GM23338 (cell line): ENCODE measurements at regions not wholly inside any gene's neighbourhood (a gene's known extent, or its start where the extent isn't known, plus 50 kb on each side); places are given as distances from the start of the nearest gene placed in this dataset.

ENCODE experiments used
- ATAC-seq: fragments of 200-7000 bp; cut with Tn5 transposase; 3 replicates; pipeline ENCODE4 v1.9.1; 2020
- DNase-seq: peaks from one replicate; pipeline ENCODE4 v3.0.0-alpha.2; 2015; ENCODE audit warnings: low spot score
- H2AFZ ChIP-seq: fragments of 200-600 bp; sonication (generic); 2 replicates; pipeline ENCODE4 v1.8.0; 2016; ENCODE audit warnings: antibody characterized with exemption, mild to moderate bottlenecking, moderate library complexity
- H3F3A ChIP-seq: fragments of 200-600 bp; sonication (generic); replicated peaks from 2 replicates; pipeline ENCODE4 v1.8.0; 2017; ENCODE audit warnings: antibody characterized with exemption, mixed run types, low read depth
- H3K27ac ChIP-seq: fragments of 200-600 bp; sonication (generic); 2 replicates; pipeline ENCODE4 v1.6.1; 2016; ENCODE audit warnings: low read depth
- H3K27me3 ChIP-seq: fragments of 200-600 bp; sonication (generic); 2 replicates; pipeline ENCODE4 v1.8.0; 2016; ENCODE audit warnings: mild to moderate bottlenecking, mixed run types, moderate library complexity; ENCODE audit not compliant: insufficient read depth
- H3K36me3 ChIP-seq: fragments of 200-600 bp; sonication (generic); 2 replicates; pipeline ENCODE4 v1.8.0; 2016; ENCODE audit warnings: mild to moderate bottlenecking; ENCODE audit not compliant: insufficient read depth
- H3K4me1 ChIP-seq: fragments of 200-600 bp; sonication (generic); 2 replicates; pipeline ENCODE4 v1.8.0; 2016; ENCODE audit warnings: mild to moderate bottlenecking, moderate library complexity; ENCODE audit not compliant: insufficient read depth
- H3K4me2 ChIP-seq: fragments of 200-600 bp; sonication (generic); 2 replicates; pipeline ENCODE4 v1.7.1; 2017; ENCODE audit warnings: mixed run types
- H3K4me3 ChIP-seq: fragments of 200-600 bp; sonication (generic); 2 replicates; pipeline ENCODE4 v1.6.1; 2016; ENCODE audit warnings: mixed run types
- H3K79me2 ChIP-seq: fragments of 200-600 bp; sonication (generic); replicated peaks from 2 replicates; pipeline ENCODE4 v1.8.0; 2017; ENCODE audit warnings: mild to moderate bottlenecking; ENCODE audit not compliant: insufficient read depth
- H3K9me2 ChIP-seq: fragments of 200-600 bp; sonication (generic); 2 replicates; pipeline ENCODE4 v1.8.0; 2017; ENCODE audit not compliant: insufficient read depth
- H4K20me1 ChIP-seq: fragments of 200-600 bp; sonication (generic); replicated peaks from 2 replicates; pipeline ENCODE4 v1.8.0; 2017; ENCODE audit warnings: mild to moderate bottlenecking; ENCODE audit not compliant: insufficient read depth
- H3K27ac Mint-ChIP-seq: 2 replicates; pipeline ENCODE4 v1.8.0; 2020; ENCODE audit warnings: inconsistent platforms, mild to moderate bottlenecking, moderate library complexity, mixed read lengths
- H3K27me3 Mint-ChIP-seq: 3 replicates; pipeline ENCODE4 v1.8.0; 2022; ENCODE audit warnings: low read depth, mild to moderate bottlenecking, moderate library complexity, mixed read lengths, inconsistent platforms; ENCODE audit not compliant: insufficient read depth, poor library complexity
- H3K36me3 Mint-ChIP-seq: 3 replicates; pipeline ENCODE4 v1.8.0; 2021; ENCODE audit warnings: low read depth, mild to moderate bottlenecking, inconsistent platforms, moderate library complexity, mixed read lengths
- H3K4me1 Mint-ChIP-seq: 3 replicates; pipeline ENCODE4 v1.8.0; 2020; ENCODE audit warnings: mild to moderate bottlenecking, inconsistent platforms, mixed read lengths
- H3K4me3 Mint-ChIP-seq: 3 replicates; pipeline ENCODE4 v1.8.0; 2021; ENCODE audit warnings: moderate library complexity, mild to moderate bottlenecking, inconsistent platforms, mixed read lengths
- H3K9me3 Mint-ChIP-seq: 3 replicates; pipeline ENCODE4 v1.8.0; 2020; ENCODE audit warnings: moderate library complexity, mild to moderate bottlenecking, inconsistent platforms, mixed read lengths
- CTCF ChIP-seq, 2 experiments: fragments of 200-600 bp in 1 of 2; sonication (generic) in 1 of 2; conservative IDR thresholded peaks; 2 replicates each; pipeline versions ENCODE4 v1.5.1 to v1.6.1; 2016 to 2017; ENCODE audit warnings: antibody characterized with exemption in 2 of 2, low read depth in 2 of 2, mild to moderate bottlenecking in 2 of 2, moderate library complexity in 1 of 2
- ETS1 ChIP-seq: IDR thresholded peaks from 2 replicates; pipeline ENCODE4 v1.6.1; 2016; ENCODE audit warnings: antibody characterized with exemption
- EZH2 ChIP-seq: fragments of 200-600 bp; sonication (generic); IDR thresholded peaks from one replicate; pipeline ENCODE4 v1.8.0; 2017; ENCODE audit warnings: antibody characterized with exemption, mild to moderate bottlenecking, low read depth; ENCODE audit not compliant: unreplicated experiment
- EZH2phosphoT487 ChIP-seq: fragments of 200-600 bp; sonication (generic); IDR thresholded peaks from one replicate; pipeline ENCODE4 v1.8.1; 2018; ENCODE audit warnings: antibody characterized with exemption; ENCODE audit not compliant: unreplicated experiment
- JUNB ChIP-seq: IDR thresholded peaks from one replicate; pipeline ENCODE4 v1.6.1; 2016; ENCODE audit warnings: antibody characterized with exemption; ENCODE audit not compliant: unreplicated experiment
- POLR2AphosphoS5 ChIP-seq: IDR thresholded peaks from 2 replicates; pipeline ENCODE4 v1.6.1; 2016; ENCODE audit warnings: antibody characterized with exemption, low read depth
- REST ChIP-seq: IDR thresholded peaks from one replicate; pipeline ENCODE4 v1.6.1; 2018; ENCODE audit warnings: antibody characterized with exemption; ENCODE audit not compliant: unreplicated experiment
- STAT1 ChIP-seq: IDR thresholded peaks from one replicate; pipeline ENCODE4 v1.6.1; 2016; ENCODE audit warnings: antibody characterized with exemption; ENCODE audit not compliant: unreplicated experiment
- ZNF114 ChIP-seq: fragments of 250-450 bp; sonication (Bioruptor Pico); IDR thresholded peaks from 2 replicates; pipeline ENCODE4 v1.5.0; 2020; ENCODE audit warnings: mild to moderate bottlenecking, moderate library complexity
- ZNF331 ChIP-seq: fragments of 250-450 bp; sonication (Bioruptor Pico); IDR thresholded peaks from 2 replicates; pipeline ENCODE4 v1.5.0; 2020; ENCODE audit warnings: low read depth, mild to moderate bottlenecking, moderate library complexity

- peaks cover 4% of the 10 kb centered on the region; the same call in 1 of the 3 replicates for H3K9me3 Mint-ChIP-seq
- Histone ChIP-seq H3F3A (no peaks in the 10 kb centered on the region), H3K27me3 (no peaks in the 10 kb centered on the region), H3K9me2 (no peaks in the 10 kb centered on the region), H4K20me1 (no peaks in the 10 kb centered on the region), H3K4me1 (no peaks in the 10 kb centered on the region), H3K4me3 (no peak overlapping the region), H2AFZ (peak overlapping the region; percentile 39; the same call in 1 of the 2 replicates), H3K4me2 (no peak overlapping the region), H3K36me3 (no peaks in the 10 kb centered on the region), H3K79me2 (no peaks in the 10 kb centered on the region), H3K27ac (no peak overlapping the region)
- H3K27ac Mint-ChIP-seq = no peak overlapping the region
- no peak overlapping the region for H3K4me3 Mint-ChIP-seq
- H3K4me1 Mint-ChIP-seq = peaks cover 2% of the 10 kb centered on the region
- ATAC-seq (no peak), DNase-seq (no peak)
- H3K36me3 Mint-ChIP-seq = no peaks in the 10 kb centered on the region; the same call in 2 of the 3 replicates
- H3K27me3 Mint-ChIP-seq = peaks cover 4% of the 10 kb centered on the region
- TF ChIP-seq ZNF114 (CRISPR knock-in tag) (no peak), EZH2phosphoT487 (no peak), EZH2 (no peak), POLR2AphosphoS5 (no peak), CTCF (conservative IDR thresholded peaks at IDR 0.05; ENCODE audit: low read depth in 2 of 2) (no peak)
Observed at GRCh38 chr3:165390166-165390565, 194.0 kb upstream of the SLITRK3 start.

- ATAC-seq (no peak), DNase-seq (no peak)
- Histone ChIP-seq H3K4me3 (no peak overlapping the region), H3F3A (no peaks in the 10 kb centered on the region), H3K27ac (no peak overlapping the region), H3K79me2 (no peaks in the 10 kb centered on the region), H3K36me3 (no peaks in the 10 kb centered on the region), H3K4me1 (no peaks in the 10 kb centered on the region), H2AFZ (peak overlapping the region; percentile 39; the same call in 1 of the 2 replicates), H3K4me2 (no peak overlapping the region), H3K9me2 (no peaks in the 10 kb centered on the region), H3K27me3 (no peaks in the 10 kb centered on the region), H4K20me1 (no peaks in the 10 kb centered on the region)
- Mint-ChIP-seq H3K9me3 (peaks cover 4% of the 10 kb centered on the region; the same call in 1 of the 3 replicates), H3K27me3 (peaks cover 4% of the 10 kb centered on the region), H3K4me1 (no peaks in the 10 kb centered on the region), H3K27ac (no peak overlapping the region), H3K36me3 (no peaks in the 10 kb centered on the region; the same call in 2 of the 3 replicates), H3K4me3 (no peak overlapping the region)
- TF ChIP-seq STAT1 = no peak
- no peak for TF ChIP-seq POLR2AphosphoS5
- no peak for TF ChIP-seq JUNB
- no peak for TF ChIP-seq ETS1
- TF ChIP-seq ZNF331 (CRISPR knock-in tag) = no peak
- TF ChIP-seq REST = no peak
- no peak for TF ChIP-seq CTCF (conservative IDR thresholded peaks at IDR 0.05; ENCODE audit: low read depth in 2 of 2)
Observed at GRCh38 chr3:165389653-165390052, 193.5 kb upstream of the SLITRK3 start.
